ENCODE measurements at regions not wholly inside any gene's neighbourhood (a gene's known extent, or its start where the extent isn't known, plus 50 kb on each side); places are given as distances from the start of the nearest gene placed in this dataset.

DNA sequence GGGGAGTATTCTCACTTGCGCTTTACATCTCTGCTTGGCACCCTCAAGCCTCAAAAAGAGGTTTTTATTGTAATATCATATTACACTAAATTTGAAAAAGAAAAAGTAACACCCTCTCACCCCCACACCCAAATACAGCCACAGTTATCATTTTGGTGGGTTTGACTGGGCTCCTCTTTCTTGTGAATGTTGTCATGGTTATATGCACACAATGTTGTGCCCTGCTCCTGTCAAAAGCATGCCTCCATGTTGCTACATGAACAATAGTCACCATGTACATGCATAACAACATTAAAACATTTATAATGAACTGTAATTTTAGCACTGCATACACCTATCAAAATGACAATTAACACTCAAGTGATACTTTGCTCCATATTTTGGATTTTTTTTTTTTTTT lies 100.2 kb downstream of the BCL2L11 start:
- TF ChIP-seq, protein P1, sequence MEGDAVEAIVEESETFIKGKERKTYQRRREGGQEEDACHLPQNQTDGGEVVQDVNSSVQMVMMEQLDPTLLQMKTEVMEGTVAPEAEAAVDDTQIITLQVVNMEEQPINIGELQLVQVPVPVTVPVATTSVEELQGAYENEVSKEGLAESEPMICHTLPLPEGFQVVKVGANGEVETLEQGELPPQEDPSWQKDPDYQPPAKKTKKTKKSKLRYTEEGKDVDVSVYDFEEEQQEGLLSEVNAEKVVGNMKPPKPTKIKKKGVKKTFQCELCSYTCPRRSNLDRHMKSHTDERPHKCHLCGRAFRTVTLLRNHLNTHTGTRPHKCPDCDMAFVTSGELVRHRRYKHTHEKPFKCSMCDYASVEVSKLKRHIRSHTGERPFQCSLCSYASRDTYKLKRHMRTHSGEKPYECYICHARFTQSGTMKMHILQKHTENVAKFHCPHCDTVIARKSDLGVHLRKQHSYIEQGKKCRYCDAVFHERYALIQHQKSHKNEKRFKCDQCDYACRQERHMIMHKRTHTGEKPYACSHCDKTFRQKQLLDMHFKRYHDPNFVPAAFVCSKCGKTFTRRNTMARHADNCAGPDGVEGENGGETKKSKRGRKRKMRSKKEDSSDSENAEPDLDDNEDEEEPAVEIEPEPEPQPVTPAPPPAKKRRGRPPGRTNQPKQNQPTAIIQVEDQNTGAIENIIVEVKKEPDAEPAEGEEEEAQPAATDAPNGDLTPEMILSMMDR (conservative IDR thresholded peaks at IDR 0.05; ENCODE audit: low read depth, low read length): no peak
- no peak for TF ChIP-seq EZH2 (IDR thresholded peaks at IDR 0.05; ENCODE audit: low read length, unreplicated experiment)

Data from PC-3 (cell line).